Left cardiac atrium (tissue), 4 donors: ENCODE measurements at regions not wholly inside any gene's neighbourhood (a gene's known extent, or its start where the extent isn't known, plus 50 kb on each side); places are given as distances from the start of the nearest gene placed in this dataset.
A peak's percentile ranks its signal among the peaks of the same experiment; 100 is the strongest.
"Not testable (repeated sequence)": the region's sequence is repeated elsewhere in the genome, so short reads cannot be mapped to it uniquely, and the experiment has no call there.

Source experiments
- ATAC-seq, 2 donors: fragments of 200-7000 bp; cut with Tn5 transposase; one replicate each; pipeline ENCODE4 v1.9.1; 2020; ENCODE audit warnings: mild to moderate bottlenecking in 2 of 2, moderate library complexity in 2 of 2
- DNase-seq: peaks from one replicate; pipeline ENCODE4 v3.0.0-alpha.2; 2020
- intact Hi-C, 2 donors: fragments of 100-400 bp; cut with DNase I; formaldehyde crosslinking; loops; one replicate each; pipeline versions ENCODE4 v1.14.1 to v1.15.1; 2022 to 2023
- donor health status: DM: no; HTN: yes; CAD: no.
- donor health status: DM: no; HTN: yes; CAD: no; lungs with severe emphysema.
- donor health status: DM: yes; HTN: yes; CAD: no.
- donor health status: Dilated cardiomyopathy.

DNA sequence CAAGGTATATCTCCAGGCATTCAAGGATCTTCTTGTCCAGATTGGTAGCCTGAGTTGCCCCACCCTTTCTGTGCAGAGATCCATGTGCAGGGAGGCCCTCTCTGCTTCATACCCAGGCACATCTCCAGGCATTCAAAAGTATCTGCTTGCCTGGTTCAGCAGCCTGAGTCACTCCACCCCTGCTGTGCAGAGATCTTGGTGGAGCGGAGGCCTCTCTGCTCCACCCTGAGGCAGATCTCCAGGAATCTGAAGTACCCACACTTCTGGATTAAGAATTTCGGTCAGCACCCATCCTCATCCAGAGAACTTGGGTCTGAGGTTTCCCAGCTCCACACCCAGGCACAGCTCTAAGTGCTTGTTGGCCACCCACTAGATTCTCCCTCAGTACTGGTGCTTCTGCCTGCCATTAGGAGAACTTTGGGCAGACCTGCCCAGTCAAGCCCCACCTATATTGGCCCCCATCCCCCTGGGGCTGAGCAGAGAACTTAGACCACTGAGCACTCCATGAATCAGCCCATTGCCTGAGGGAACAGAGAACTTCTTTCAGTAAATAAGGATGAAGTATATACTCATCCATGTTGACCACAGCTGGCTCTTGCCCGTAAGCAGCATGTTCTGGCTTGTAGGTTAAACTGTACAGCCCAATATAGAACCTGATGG, 199.5 kb upstream of the ZCCHC13 start:
- ATAC-seq = no peak
- no peak for DNase-seq
- intact Hi-C loops = no loop called here

DNA sequence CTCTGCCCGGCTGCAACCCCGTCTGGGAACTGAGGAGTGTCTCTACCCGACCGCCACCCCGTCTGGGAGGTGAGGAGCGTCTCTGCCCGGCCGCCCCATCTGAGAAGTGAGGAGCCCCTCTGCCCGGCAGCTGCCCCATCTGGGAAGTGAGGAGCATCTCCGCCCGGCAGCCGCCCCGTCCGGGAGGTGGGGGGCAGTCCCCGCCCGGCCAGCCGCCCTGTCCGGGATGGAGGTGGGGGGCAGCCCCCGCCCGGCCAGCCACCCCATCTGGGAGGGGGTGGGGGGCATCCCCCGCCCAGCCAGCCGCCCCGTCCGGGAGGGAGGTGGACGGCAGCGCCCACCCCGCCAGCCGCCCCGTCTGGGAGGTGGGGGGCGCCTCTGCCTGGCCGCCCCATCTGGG, 205.6 kb upstream of the ZCCHC13 start:
- ATAC-seq, DNase-seq, intact Hi-C loops: not testable (repeated sequence)

GRCh38 chrX:74090049-74090448, 213.9 kb upstream of the ZCCHC13 start:
- ATAC-seq (no peak), DNase-seq (no peak)
- intact Hi-C loops = no loop called here

GRCh38 chrX:74085642-74086236, 218.2 kb upstream of the ZCCHC13 start:
- ATAC-seq (no peak), DNase-seq (no peak)
- intact Hi-C loops = no loop called here

DNA sequence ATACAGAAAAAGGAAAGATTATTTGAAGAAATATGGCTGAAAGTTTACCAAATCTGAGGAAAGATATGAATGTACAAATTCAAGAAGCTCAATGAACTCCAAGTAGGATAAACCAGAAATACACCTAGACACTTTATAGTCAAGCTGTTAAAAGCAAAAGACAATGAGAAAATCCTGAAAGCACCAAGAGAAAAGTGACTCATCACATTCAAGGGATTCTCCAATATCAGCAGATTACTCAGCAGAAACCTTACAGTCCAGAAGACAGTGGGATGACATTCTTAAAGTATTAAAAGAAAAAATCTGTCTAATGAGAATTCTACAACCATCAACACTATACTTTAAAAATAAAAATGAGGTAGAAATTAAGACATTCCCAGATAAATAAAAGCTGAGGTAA, 223.8 kb upstream of the ZCCHC13 start:
- intact Hi-C loops = no loop called here
- ATAC-seq = no peak
- DNase-seq = no peak

DNA sequence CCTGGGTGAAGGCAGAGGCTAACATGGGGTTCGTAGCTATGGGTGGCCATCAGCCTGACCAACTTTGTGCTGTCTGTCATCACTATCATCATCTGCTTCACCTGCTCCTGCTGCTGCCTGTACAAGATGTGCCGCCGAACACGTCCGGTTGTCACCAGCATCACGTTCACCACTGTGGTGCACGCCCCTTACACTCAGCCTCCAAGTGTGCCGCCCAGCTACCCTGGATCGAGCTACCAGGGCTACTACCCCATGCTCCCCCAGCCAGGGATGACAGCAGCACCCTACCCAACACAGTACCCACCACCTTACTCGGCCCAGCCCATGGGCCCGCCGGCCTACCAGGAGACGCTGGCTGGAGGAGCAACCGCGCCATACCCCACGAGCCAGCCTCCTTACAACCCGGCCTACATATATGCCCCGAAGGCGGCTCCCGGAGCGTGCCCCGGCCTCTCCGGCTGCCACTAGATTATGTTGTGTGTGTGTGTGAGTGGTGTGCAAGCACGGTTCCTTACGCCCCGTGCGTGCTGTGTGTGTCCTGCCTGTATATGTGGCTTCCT, 213.4 kb upstream of the XIST start:
- ATAC-seq = no peak
- intact Hi-C loops = no loop called here
- DNase-seq = no peak

DNA sequence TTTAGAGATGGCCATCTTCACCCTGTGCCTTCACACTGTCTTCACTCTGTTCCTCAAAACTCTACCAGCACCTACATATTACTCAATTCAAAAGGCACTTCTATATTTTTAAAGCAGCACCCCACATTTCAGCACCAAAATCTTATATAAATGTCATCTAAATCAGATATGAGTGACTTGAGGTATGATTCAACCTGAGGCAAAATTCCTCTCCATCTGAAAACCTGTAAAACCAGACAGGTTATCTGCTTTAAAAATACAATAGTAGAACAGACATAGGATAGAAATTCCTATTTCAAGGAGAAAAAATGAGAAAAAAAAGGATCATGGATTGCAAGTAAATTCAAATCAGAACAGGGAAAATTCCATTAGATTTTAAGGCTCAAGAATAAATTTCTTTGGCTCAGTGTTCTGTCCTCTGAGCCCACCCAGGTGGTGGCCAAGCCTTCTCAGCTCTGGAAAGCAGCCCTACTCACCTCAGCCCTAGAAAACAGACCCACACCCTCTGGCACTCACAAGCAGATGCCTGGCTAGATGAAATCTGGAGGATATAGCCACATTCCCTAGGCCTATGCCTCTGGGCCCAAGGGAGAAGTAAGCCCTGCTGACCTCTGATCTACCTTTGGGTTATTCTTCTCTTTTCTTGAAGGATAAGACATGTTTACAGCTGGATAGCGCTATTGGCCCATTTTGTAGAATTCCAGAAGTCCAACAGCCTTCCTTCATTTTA, 211.1 kb upstream of the XIST start:
- intact Hi-C loops = no loop called here
- no peak for ATAC-seq

GRCh38 chrX:74061879-74062278, 209.4 kb upstream of the XIST start:
- ATAC-seq = no peak
- intact Hi-C loops = no loop called here

More for the DNA sequence above, 211.1 kb upstream of the XIST start:
- no peak for DNase-seq

DNA sequence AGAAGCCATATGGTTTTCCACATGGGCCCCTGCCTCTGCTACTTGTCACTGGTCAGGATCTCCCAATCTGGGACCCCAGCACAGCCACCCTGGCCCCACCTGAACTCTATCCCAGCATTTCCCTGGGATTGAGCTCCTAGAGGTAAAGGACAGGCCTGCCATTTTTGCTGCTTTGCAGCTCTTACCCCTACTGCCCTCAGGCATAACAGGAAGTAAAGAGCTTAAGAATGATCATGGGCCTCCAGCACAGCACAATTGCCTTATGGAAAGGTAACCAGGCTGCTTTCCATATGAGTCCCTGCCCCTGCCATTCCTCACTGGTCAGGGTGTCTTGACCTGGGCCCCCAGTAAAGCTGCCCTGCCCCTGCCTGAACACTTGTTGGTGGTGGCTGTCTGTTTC, 196.6 kb upstream of the XIST start:
- no peak for ATAC-seq
- no peak for DNase-seq
- intact Hi-C loops = no loop called here

More at GRCh38 chrX:74061879-74062278, 209.4 kb upstream of the XIST start:
- DNase-seq = no peak

DNA sequence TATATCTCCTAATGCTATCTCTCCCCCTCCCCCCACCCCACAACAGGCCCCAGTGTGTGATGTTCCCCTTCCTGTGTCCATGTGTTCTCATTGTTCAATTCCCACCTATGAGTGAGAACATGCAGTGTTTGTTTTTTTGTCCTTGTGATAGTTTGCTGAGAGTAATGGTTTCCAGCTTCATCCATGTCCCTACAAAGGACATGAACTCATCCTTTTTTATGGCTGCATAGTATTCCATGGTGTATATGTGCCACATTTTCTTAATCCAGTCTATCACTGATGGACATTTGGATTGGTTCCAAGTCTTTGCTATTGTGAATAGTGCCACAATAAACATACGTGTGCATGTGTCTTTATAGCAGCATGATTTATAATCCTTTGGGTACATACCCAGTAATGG, 181.6 kb upstream of the XIST start:
- DNase-seq, ATAC-seq, intact Hi-C loops: not testable (repeated sequence)

- intact Hi-C loops, ATAC-seq, DNase-seq: not testable (repeated sequence)
Observed at GRCh38 chrX:74031527-74031926, 179.0 kb upstream of the XIST start.

DNA sequence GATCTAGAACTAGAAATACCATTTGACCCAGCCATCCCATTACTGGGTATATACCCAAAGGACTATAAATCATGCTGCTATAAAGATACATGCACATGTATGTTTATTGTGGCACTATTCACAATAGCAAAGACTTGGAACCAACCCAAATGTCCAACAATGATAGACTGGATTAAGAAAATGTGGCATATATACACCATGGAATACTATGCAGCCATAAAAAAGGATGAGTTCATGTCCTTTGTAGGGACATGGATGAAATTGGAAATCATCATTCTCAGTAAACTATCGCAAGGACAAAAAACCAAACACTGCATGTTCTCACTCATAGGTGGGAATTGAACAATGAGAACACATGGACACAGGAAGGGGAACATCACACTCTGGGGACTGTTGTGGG, 178.3 kb upstream of the XIST start:
- intact Hi-C loops, ATAC-seq, DNase-seq: not testable (repeated sequence)

GRCh38 chrX:74025145-74025544, 172.6 kb upstream of the XIST start:
- DNase-seq, intact Hi-C loops, ATAC-seq: not testable (repeated sequence)

DNA sequence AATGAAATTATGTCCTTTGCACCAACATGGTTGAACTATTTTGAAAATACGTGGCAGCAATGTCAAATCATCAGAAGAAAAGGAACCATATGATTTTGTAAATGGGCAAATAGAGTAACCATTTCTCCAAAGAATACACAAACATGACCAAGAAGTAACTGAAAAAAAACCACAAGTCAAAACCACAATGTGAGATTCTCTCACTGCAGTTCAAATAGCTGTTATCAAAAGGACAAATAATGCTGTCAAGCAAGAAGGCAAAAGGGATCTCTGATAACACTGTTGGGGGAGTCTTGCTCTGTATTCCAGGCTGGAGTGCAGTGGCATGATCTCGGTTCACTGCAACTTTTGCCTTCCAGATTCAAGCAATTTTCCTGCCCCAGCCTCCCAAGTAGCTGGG, 170.7 kb upstream of the XIST start:
- ATAC-seq = no peak
- DNase-seq = no peak
- intact Hi-C loops = no loop called here

GRCh38 chrX:74018253-74018652, 165.7 kb upstream of the XIST start:
- intact Hi-C loops = loop anchor here (5.0 kb wide), 2 partner anchors 114 to 161 kb away; no protein-coding TSS in a partner anchor
- ATAC-seq (no peak), DNase-seq (no peak)

GRCh38 chrX:74015379-74016019, 163.0 kb upstream of the XIST start:
- ATAC-seq (peak; percentile 70 to 74), DNase-seq (peak; percentile 60)
- intact Hi-C loops = loop anchor here (1.0 to 5.0 kb wide), 3 partner anchors 117 to 160 kb away; no protein-coding TSS in a partner anchor

DNA sequence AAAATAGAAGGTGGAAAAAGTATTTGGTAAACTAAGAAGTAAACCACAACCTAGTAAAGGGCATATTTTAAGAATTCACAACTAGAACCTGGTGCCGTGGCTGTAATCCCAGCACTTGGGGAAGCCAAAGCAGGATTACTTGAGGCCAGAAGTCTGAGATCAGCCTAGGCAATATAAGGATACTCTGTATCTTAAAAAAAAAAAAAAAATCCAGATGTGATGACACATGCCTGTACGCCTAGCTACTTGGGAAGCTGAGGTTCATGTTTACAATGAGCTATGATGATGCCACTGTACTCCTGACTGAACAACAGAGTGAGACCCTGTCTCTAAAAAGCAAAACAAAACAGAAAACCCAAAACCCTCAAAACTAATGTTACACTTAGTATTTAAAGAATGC, 156.5 kb upstream of the XIST start:
- DNase-seq (no peak), ATAC-seq (no peak)
- intact Hi-C loops = no loop called here

DNA sequence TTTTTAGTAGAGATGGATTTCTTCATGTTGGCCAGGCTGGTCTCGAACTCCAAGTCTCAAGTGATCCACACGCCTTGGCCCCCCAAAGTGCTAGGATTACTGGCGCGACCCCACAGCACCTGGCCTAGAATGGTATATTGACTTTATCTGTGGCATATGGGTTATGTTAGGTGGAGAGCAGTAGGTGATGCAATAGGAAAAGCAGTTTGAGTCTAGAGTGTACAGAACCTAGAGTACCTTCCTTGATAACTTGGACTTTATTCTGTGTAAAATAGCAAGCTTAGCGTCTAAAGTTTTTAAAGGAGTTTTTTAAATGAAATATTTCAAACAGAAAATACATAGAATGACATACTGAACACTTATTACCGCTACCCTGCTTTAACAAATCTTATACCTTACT, 139.5 kb upstream of the XIST start:
- no peak for ATAC-seq
- intact Hi-C loops = no loop called here

GRCh38 chrX:73987166-73987565, 134.7 kb upstream of the XIST start:
- ATAC-seq = no peak
- intact Hi-C loops = no loop called here

More for the DNA sequence above, 139.5 kb upstream of the XIST start:
- DNase-seq = no peak

More at GRCh38 chrX:73987166-73987565, 134.7 kb upstream of the XIST start:
- DNase-seq = no peak
